ENCODE measurements at regions not wholly inside any gene's neighbourhood (a gene's known extent, or its start where the extent isn't known, plus 50 kb on each side); places are given as distances from the start of the nearest gene placed in this dataset.
"Not testable (repeated sequence)": the region's sequence is repeated elsewhere in the genome, so short reads cannot be mapped to it uniquely, and the experiment has no call there.

DNA sequence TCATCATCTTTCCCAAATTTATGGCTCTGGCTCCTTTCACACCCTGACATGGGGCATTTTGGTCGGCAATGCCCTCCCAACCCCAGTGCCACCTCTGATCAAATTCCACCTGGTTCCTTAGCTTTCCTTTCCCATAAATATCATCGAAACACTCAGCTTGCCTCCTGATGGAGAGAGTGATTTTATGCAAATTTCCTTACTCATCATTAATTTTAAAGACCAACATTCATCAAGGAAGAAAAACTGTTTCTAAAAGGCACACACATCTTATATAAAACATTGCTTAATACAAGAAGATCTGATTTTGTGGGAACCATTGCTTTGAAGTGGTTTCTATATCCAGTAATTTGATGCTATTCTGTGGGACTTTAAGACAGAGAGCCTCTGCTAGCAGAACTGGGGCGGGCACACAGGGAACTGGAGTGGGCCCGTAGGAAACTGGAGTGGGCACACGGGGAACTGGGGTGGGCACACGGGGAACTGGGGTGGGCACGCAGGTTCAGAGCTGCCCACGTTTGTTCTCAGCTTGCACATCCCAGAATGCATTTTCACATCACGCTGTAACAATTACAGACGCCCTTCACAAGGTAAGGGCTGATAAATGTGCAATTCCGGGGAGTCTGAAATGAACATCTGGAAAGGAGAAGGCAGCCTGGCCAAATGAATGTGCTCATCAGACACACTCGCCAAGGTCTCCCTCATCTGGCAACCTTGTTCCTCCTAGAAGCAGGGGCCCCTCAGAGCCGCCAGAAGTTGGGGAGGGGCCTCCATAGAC, 174.2 kb downstream of the RTP5 start:
- DNase-seq (ENCODE audit: low read depth in 3 of 3, low spot score in 2 of 3), result no peak

DNA sequence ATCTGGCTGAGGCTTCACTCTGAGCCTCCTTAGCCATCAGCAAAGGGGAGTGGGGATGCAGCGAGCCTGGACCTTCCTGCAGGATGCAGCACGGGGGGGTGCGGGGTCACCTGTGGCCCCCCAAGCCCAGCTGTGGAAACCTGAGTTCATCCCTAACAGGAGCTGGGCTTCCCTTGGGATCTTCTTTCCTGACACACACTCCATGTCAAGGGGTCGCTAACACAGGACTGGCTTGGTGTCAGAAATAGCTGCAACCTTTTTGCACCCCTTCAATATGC, 174.7 kb downstream of the RTP5 start:
- DNase-seq (ENCODE audit: low read depth in 3 of 3, low spot score in 2 of 3), result no peak

DNA sequence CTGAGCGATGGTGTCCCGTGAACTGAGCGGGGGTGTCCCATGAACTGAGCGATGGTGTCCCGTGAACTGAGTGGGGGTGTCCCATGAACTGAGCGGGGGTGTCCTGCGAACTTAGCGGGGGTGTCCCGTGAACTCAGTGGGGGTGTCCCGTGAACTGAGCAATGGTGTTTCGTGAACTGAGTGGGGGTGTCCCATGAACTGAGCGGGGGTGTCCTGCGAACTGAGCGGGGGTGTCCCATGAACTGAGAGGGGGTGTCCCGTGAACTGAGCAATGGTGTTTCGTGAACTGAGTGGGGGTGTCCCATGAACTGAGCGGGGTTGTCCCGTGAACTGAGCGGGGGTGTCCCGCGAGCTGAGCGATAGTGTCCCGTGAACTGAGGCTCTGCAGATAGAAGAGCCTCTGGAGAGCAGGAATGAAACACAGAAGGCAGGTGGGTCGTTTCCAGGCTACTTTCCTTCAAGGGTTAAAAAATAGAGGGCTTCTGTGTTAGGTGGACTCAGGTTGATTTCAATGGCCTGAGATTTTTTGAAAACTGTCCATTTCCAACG, 176.1 kb downstream of the RTP5 start:
- DNase-seq (ENCODE audit: low read depth in 3 of 3, low spot score in 2 of 3), result not testable (repeated sequence)

DNA sequence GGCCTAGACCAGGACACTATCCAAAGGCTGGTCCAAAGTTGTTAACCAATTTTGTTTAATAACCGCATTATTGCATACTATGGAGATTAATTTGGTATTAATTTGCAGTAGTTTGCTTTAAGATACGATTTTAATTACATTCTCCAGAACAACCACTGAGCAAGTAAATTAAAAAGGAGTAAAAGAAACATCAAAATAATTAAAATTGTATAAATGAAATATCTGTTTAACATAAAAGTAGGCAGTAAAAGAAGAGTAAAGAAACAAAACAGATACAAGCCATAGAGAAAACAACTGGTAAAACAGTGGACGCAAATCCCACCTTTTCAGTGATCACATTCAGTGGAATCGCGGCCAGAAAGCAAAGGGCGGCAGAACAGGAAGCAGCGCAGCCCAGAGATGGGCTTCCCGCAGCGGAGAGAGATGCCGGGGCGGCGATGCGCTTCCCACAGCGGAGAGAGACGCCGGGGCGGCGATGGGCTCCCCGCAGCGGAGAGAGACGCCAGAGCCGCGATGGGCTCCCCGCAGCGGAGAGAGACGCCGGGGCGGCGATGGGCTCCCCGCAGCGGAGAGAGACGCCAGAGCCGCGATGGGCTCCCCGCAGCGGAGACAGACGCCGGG, 176.8 kb downstream of the RTP5 start:
- DNase-seq (ENCODE audit: low read depth in 3 of 3, low spot score in 2 of 3), result no peak

DNA sequence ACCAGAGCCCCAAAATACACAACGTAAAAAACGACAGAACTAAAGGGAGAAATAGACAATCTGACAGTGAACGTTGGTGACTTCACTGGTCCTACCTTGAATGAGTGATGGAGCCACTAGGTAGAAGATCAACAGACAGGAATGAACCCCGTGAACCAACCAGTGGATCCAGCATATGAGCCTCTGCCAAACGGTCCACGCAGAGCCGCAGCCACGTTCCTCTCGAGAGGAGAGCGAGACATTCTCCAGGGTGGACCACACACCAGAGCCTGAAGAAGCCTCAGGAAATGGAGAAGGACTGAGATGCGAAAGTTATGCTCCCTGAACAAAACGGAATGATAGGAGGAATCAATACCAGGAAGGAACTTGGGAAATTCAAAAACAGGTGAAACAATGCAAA, 178.4 kb downstream of the RTP5 start:
- DNase-seq (ENCODE audit: low read depth in 3 of 3, low spot score in 2 of 3), result no peak

DNA sequence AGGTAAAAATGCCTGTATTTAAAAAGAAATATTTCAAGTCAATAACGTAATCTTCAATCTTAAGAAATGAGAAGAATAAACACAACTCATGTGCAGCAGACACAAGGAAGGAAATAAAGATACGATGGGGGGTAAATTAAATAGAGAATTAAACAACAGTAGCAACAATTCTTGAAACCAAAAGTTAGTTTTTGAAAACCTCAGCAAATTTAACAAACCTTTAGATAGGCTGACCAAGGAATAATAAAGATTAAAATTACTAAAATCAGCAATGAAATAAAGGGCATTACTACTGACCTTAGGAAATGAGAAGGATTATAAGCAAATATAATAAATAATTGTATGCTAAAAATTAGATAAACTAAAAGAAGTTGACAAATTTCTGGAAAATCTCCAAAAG, 178.9 kb downstream of the RTP5 start:
- no peak for DNase-seq (ENCODE audit: low read depth in 3 of 3, low spot score in 2 of 3)

DNA sequence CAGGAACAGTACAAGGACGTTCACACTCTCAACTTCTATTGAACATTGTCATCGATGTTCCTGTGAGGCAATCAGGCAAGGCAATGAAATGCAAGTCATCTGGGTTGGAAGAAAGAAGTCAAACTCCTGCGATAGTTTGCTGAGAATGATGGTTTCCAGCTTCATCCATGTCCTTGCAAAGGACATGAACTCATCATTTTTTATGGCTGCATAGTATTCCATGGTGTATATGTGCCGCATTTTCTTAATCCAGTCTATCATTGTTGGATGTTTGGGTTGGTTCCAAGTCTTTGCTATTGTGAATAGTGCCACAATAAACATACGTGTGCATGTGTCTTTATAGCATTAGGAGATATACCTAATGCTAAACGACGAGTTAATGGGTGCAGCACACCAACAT, 180.0 kb downstream of the RTP5 start:
- DNase-seq (ENCODE audit: low read depth in 3 of 3, low spot score in 2 of 3), result not testable (repeated sequence)

DNA sequence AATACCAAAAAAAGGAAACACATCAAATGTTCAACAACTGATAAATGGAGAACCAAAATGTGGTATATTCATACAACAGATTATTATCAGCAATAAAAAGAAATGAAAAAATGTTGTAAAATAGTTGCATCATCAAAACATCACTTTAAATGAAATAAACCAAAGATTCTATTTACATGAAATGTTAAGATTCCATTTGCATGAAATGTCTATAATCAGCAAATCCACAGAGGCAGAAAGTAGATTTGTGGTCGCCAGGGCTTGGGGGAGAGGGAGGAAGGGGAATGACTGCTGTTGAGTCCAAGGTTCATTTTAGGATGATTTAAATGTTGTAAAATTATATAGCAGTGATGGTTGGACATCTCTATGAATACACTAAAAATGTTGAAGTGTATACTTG, 181.9 kb downstream of the RTP5 start:
- no peak for DNase-seq (ENCODE audit: low read depth in 3 of 3, low spot score in 2 of 3)

DNA sequence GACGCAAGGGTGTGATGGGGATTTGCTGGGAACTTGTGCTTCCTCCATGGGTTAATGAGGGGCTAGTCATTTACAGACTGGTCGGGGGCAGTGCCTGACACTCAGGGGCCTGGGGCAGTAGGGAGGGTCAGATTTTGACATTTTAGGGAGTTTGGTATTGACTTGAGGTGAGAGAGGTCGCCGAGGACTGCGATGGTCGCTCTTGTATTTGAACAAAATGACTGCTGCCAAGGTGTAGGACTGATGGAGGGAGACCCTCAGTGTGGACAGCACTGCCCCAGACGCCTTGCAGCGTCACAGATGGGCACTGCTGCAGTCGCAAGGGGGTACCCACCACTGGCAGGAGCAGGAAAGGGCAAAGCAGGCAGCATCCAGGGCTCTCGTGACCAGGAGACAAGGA, 182.9 kb downstream of the RTP5 start:
- DNase-seq (ENCODE audit: low read depth in 3 of 3, low spot score in 2 of 3), result no peak

DNA sequence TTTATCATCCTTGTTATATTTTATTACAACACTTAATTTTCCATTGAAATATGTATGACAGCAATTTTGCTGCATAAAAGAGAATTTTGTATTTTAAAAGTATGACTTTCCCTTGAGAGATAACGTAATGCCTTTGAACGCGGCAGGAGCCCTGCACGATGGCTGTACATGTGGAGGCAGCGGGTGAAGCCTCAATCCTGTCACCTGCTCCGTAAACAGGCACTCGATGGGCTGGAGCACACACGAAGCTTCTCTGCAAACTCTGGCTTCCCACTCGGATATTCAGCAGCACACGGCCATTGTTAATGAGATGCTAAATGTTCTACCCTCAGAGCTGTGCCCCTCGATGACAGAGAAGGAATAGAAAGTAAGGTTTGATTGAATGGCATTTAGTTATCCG, 184.4 kb downstream of the RTP5 start:
- DNase-seq (ENCODE audit: low read depth in 3 of 3, low spot score in 2 of 3), result no peak

DNA sequence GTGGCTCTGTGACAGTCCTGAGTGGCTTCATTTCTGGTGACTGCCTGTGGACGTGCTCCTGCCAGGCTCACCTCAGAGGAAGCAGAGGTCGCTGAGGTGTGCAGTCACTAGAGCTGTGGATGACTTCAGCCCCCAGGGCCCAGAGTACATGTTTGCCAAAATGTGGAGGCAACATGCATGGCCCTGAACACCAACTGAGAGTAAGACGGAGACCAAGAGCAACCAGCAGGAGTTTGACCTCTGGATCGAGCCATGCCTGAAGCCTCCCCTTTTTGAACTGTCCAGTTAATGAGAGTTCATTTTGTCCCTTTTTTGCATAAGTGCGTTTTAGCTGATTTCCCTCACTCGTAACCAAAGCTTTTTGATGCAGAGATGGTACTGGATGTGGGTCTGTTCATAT, 184.9 kb downstream of the RTP5 start:
- DNase-seq (ENCODE audit: low read depth in 3 of 3, low spot score in 2 of 3), result no peak

DNA sequence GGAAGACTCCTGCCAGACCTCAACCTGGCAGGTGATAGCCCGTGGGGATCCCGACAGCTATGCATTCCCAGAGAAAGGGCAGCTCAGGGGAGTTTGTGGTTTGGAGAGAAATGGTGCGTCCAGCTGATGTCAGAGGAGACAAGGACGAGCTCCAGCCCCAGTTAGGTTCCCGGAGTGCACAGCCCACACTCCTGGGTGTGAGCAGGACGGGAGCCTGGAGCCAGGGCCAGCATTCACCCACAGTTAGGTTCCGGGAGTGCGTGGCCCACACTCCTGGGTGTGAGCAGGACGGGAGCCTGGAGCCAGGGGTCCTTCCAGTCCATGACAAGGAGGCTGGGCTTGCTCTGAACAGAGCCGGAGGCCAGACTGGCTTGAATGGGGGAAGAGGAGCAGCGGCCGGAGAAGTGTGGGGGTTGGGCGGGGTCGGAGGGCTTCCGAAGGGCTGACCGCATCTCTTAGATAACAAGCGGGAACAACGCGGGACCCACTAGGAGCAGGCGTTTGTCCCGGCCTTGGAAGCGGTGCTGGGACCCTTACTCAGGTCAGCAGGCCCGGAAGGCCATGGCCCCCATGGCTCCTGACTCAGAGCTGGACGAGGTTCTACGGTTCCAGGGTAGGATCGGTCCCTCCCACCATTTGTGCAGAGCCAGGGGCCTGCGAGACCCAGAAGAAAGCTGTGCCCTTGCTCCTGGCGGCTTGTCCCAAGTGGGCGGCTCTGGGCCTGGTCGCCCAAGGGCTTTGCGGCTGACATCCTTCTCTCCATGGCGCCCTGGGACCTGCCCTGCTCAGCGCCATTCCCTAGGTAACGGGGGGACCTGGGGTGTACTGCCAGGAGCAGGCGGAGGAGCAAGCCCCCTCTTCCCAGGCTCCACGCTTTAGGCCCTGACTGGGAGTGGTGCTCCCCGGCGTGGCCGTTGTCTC, 185.6 kb downstream of the RTP5 start:
- DNase-seq (ENCODE audit: low read depth in 3 of 3, low spot score in 2 of 3), result no peak

DNA sequence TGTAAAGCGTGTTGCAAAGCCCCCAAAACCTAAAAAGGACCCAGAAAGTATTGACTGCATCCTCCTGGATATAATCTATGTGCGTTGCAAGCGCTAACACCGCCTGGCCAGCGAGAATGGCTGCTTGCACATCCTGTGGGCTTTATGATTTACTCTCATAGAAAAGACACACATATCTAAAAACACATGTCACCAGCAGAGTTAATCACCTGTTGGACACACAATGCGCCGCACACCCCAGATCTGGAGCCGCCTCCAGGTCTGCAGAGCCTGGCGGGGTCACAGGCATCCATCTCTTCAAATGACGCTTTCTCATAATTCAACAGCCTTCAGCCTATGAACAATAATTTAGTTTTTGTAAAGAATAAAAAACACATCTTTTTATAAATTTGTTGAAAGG, 186.5 kb downstream of the RTP5 start:
- DNase-seq (ENCODE audit: low read depth in 3 of 3, low spot score in 2 of 3), result no peak

DNA sequence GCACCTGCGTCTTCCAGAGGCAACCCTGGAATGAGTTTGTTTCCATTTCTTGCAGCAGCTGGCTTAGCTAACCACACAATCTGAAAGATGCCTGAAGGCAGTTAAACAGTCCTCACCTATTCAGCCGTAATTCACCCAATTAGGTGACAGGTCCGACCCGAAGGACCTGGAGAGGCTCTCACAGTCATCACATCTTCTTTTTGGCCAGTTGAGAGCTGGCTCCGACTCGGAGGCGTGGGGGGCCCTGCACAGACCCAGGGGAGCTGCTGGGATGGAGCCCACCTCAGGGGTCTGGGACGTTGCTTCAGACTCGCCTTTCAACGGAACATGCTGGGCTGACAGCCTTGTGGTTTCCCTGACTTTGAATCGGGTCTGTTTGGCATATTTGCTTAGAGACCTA, 187.3 kb downstream of the RTP5 start:
- no peak for DNase-seq (ENCODE audit: low read depth in 3 of 3, low spot score in 2 of 3)

DNA sequence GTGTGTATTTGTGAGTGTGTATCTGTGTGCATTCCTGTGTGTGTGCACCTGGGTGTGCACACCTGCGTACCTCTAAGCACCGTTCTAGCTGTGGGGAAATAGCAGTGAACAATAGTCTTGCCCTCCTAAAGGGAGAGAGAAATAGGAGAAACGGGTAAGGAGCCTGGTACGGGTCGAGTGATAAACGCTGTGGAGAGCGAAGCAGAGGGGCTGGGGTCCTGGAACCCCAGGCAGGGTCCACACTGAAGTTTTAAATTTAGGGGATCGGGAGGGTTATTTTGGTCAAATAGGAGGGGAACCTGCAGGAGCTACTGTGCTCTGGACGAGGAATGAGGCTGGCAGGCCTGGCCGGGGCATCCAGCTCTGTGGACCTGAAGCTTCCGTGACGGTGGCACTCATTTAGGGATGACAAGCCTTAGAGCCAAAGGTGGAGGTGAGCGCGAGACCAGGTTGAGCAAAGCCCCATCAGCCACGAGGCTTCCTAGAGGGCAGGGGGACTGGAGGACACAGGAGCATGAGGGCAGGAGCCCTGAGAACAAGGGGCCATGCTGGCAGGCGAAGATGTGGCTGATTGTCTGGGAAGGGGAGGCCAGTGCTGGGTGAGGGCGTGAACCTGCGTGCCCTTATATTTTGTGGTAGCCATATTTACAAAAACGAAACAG, 188.0 kb downstream of the RTP5 start:
- DNase-seq (ENCODE audit: low read depth in 3 of 3, low spot score in 2 of 3), result no peak

DNA sequence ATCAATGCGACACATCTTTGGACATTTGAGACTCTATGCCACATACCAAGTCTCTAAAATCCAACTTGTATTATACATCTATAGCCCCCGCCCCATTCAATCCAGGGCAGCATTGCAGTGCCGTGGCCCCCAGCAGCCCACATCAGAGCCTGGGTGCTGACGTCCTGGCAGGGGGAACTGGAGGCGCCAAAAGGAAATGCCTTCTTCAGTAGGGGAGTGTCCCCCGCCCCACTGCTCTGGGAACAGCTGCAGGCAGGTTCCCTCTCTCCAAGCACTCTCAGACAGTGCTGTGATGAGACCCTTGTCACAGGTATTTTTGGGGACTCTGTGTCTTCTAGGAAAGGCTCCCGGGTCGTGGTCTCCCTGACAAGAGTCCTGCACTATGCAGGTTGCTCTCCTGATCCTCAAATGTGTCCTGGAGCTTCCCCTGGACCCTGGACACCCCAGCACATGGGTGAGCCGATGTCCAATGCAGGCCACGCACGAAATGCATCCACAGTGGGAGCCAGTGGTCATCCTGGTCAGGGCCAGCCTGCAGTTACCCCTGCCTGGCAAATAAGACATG, 188.7 kb downstream of the RTP5 start:
- DNase-seq (ENCODE audit: low read depth in 3 of 3, low spot score in 2 of 3), result no peak

DNA sequence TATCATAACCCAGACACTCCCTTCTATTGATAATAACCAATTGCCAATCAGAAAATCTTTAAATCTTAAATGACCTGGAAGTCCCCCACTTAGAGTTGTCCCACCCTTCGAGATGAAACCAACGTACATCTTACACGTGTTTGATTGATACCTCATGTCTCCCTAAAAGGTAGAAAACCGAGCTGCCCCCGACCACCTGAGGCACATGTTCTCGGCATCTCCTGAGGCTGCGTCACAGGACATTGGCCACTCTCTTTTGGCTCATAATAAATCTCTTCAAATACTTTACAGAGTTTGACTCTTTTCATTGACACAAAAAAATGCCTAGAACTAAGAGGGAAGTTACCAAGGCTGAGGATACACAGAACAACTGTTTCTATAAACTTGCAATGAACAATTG, 190.0 kb downstream of the RTP5 start:
- DNase-seq (ENCODE audit: low read depth in 3 of 3, low spot score in 2 of 3), result no peak

DNA sequence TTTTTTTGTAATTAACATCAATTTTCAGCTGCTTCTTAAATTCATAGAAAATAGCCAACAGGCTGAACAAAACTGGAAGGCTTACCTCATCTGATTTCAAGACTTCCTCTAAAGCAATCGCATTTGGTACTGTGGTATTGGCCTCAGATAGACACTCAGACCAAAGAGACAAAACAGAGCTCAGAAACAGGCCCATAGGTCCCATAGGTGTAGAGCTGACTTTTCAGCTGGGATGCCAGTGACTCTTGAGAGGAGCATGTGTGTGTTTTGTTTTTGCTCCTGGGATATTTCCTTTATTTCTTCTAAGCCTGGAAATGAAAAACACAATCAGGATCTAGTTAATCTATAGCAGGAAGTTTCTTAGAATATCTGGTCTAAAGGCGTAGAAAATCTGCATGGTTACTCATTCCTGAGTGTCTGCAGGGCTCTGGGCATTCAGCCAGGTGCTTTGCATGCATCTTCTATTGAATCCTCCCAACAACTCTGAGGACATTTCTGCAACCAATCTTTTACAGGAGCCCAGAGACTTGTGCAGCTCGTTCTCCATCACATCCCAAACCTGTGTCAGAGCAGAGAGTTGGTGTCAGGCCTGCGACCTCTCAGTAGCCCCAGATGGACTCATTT, 190.8 kb downstream of the RTP5 start:
- DNase-seq (ENCODE audit: low read depth in 3 of 3, low spot score in 2 of 3), result no peak

DNA sequence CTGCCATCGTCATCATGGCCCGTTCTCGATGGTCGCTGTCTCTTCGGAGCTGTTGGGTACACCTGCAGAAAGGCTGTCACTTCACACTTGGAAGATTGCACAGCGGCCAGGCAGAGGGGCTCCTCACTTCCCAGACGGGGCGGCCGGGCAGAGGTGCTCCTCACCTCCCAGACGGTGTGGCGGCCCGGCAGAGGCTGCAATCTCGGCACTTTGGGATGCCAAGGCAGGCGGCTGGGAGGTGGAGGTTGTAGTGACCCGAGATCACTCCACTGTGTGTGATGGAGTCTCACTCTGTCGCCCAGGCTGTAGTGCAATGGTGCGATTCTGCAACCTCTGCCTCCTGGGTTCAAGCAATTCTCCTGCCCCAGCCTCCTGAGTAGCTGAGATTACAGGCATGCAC, 192.4 kb downstream of the RTP5 start:
- not testable (repeated sequence) for DNase-seq (ENCODE audit: low read depth in 3 of 3, low spot score in 2 of 3)

DNA sequence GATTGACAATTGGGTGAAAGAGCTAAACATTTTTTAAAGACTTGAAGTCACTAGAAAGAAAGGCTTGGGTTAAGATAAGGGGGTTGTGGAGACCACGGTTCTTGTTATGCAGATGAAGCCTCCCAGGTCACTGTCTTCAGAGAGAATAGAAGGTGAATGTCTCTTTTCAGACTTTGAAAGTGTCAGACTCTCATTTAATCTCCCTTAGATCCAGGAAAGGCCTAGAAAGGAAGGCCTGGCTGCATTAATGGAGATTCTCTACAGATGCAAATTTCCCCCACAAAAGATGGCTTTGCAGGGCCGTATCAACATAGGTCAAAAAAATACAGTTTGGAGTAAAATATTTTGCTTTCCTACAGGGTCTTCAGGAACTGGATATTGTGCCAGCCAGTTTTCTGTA, 193.9 kb downstream of the RTP5 start:
- DNase-seq (ENCODE audit: low read depth in 3 of 3, low spot score in 2 of 3), result no peak

Measured in right renal cortex interstitium (tissue), 3 donors.